ENCODE measurements at regions not wholly inside any gene's neighbourhood (a gene's known extent, or its start where the extent isn't known, plus 50 kb on each side); places are given as distances from the start of the nearest gene placed in this dataset.

DNA sequence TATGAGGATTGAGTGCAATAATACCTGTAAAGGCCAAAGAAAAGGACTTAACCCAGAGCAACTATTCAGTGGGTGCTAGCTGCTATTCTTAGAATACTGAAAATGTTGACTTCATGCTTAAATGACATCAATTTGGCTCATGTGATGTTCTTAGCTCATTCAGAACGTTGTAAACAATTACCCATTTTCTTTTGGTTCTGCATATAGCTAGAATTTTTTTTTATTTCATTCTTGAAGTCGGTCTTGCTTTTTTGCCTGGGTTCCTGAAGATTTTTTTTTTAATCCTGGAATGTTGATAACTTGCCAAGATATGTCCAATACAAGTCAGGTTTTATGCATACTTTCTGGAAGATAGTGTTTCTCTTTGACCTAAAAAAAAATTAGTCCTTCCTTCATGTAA is 772.0 kb downstream of the LTN1 start:
- Histone ChIP-seq H3K36me3 (no peaks in the 10 kb centered on the region), H3K4me1 (no peaks in the 10 kb centered on the region), H3K9ac (no peak overlapping the region), H4K20me1 (ENCODE audit: low read depth) (no peaks in the 10 kb centered on the region), H2AFZ (replicated peaks) (no peak overlapping the region), H3K4me2 (no peak overlapping the region), H3F3A (ENCODE audit: low read depth) (no peaks in the 10 kb centered on the region), H3K4me3 (no peak overlapping the region), H3K79me2 (ENCODE audit: low read depth) (no peaks in the 10 kb centered on the region), H3K27ac (no peak overlapping the region), H3K27me3 (no peaks in the 10 kb centered on the region), H3K9me3 (ENCODE audit: low read depth) (no peaks in the 10 kb centered on the region)
- Mint-ChIP-seq H3K27me3 (ENCODE audit: insufficient read depth, low read depth) (peaks cover 3% of the 10 kb centered on the region), H3K36me3 (no peaks in the 10 kb centered on the region), H3K9me3 (no peaks in the 10 kb centered on the region), H3K27ac (no peak overlapping the region), H3K4me3 (no peak overlapping the region), H3K4me1 (no peaks in the 10 kb centered on the region)
- TF ChIP-seq EZH2 (IDR thresholded peaks at IDR 0.05), result no peak
- TF ChIP-seq, protein P1, sequence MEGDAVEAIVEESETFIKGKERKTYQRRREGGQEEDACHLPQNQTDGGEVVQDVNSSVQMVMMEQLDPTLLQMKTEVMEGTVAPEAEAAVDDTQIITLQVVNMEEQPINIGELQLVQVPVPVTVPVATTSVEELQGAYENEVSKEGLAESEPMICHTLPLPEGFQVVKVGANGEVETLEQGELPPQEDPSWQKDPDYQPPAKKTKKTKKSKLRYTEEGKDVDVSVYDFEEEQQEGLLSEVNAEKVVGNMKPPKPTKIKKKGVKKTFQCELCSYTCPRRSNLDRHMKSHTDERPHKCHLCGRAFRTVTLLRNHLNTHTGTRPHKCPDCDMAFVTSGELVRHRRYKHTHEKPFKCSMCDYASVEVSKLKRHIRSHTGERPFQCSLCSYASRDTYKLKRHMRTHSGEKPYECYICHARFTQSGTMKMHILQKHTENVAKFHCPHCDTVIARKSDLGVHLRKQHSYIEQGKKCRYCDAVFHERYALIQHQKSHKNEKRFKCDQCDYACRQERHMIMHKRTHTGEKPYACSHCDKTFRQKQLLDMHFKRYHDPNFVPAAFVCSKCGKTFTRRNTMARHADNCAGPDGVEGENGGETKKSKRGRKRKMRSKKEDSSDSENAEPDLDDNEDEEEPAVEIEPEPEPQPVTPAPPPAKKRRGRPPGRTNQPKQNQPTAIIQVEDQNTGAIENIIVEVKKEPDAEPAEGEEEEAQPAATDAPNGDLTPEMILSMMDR (IDR thresholded peaks at IDR 0.05), result no peak
- no peak for TF ChIP-seq EZH2phosphoT487 (IDR thresholded peaks at IDR 0.05)
- no peak for DNase-seq (ENCODE audit: low spot score)

DNA sequence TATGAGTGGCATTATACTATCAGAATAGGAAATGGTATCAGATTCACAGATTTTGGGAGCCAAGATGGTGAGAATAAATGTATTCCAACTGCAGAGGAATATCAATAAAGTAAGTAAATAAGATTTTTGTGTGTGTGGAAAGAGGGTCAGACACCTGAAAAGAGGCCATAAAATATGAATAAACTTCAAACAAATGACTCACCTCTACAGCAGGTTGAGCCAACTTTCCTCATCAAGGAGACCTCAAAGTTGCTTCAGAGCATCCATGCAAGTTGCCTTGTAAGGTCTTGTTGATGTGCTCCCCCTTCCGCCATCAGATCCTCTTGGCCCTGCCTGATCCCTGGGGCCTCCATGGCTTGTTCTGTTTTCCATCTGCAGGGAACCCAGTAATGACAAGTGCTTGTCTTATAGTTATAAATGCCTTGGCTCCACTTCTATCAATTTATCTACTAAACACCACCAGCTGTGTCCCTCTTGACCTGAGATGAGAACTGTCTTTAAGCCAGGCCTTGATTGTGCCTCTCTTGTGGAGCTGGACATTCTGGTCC is 775.6 kb downstream of the LTN1 start:
- Histone ChIP-seq H4K20me1 (ENCODE audit: low read depth) (no peaks in the 10 kb centered on the region), H3K9me3 (ENCODE audit: low read depth) (no peaks in the 10 kb centered on the region), H3K4me2 (no peak overlapping the region), H3K4me3 (no peak overlapping the region), H3K9ac (no peak overlapping the region), H3K79me2 (ENCODE audit: low read depth) (no peaks in the 10 kb centered on the region), H3K4me1 (no peaks in the 10 kb centered on the region), H3K27ac (no peak overlapping the region), H3K36me3 (no peaks in the 10 kb centered on the region), H3F3A (ENCODE audit: low read depth) (no peaks in the 10 kb centered on the region), H3K27me3 (no peaks in the 10 kb centered on the region), H2AFZ (replicated peaks) (no peak overlapping the region)
- Mint-ChIP-seq H3K27ac (no peak overlapping the region), H3K27me3 (ENCODE audit: insufficient read depth, low read depth) (peaks cover 3% of the 10 kb centered on the region), H3K9me3 (no peaks in the 10 kb centered on the region), H3K36me3 (no peaks in the 10 kb centered on the region), H3K4me3 (no peak overlapping the region), H3K4me1 (no peaks in the 10 kb centered on the region)
- no peak for DNase-seq (ENCODE audit: low spot score)
- no peak for TF ChIP-seq EZH2phosphoT487 (IDR thresholded peaks at IDR 0.05)

GRCh38 chr21:28215214-28215954 is 777.3 kb downstream of the LTN1 start:
- H3K4me2 ChIP-seq, result no peak overlapping the region
- no peaks in the 10 kb centered on the region for H4K20me1 ChIP-seq (ENCODE audit: low read depth)
- H3K9me3 ChIP-seq (ENCODE audit: low read depth), result no peaks in the 10 kb centered on the region
- H3K4me1 ChIP-seq, result no peaks in the 10 kb centered on the region
- H3F3A ChIP-seq (ENCODE audit: low read depth), result no peaks in the 10 kb centered on the region
- H3K4me3 Mint-ChIP-seq, result no peak overlapping the region
- TF ChIP-seq EZH2 (IDR thresholded peaks at IDR 0.05), result no peak
- TF ChIP-seq, protein P1 (IDR thresholded peaks at IDR 0.05), result no peak
- no peak for TF ChIP-seq EZH2phosphoT487 (IDR thresholded peaks at IDR 0.05)
- H3K27ac ChIP-seq, result no peak overlapping the region
- peaks cover 3% of the 10 kb centered on the region for H3K27me3 Mint-ChIP-seq (ENCODE audit: insufficient read depth, low read depth)
- DNase-seq (ENCODE audit: low spot score), result no peak
- no peaks in the 10 kb centered on the region for H3K79me2 ChIP-seq (ENCODE audit: low read depth)
- H3K27me3 ChIP-seq, result no peaks in the 10 kb centered on the region
- H3K9ac ChIP-seq, result no peak overlapping the region
- no peak overlapping the region for H3K4me3 ChIP-seq
- no peak overlapping the region for H2AFZ ChIP-seq (replicated peaks)
- H3K27ac Mint-ChIP-seq, result no peak overlapping the region
- no peaks in the 10 kb centered on the region for H3K9me3 Mint-ChIP-seq
- H3K36me3 ChIP-seq, result no peaks in the 10 kb centered on the region
- no peaks in the 10 kb centered on the region for H3K36me3 Mint-ChIP-seq
- no peaks in the 10 kb centered on the region for H3K4me1 Mint-ChIP-seq

DNA sequence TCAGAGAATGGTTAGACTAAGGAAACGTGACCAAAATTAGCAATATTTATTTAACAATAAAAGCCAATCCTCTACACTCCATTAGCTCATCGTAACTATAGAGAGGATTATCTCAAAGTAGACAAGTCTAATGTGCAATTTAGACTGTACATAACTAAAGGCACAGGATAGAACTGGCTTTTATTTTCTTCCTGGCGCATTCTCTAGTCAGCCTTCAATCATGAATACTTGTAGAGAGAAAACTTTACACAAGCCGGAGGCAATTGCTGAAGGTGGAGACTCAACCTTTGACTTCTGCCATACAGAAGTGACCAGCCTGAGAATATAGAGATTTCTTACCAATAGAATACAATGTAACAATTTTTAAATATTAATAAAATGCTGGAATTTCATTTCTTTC is 777.9 kb downstream of the LTN1 start:
- Histone ChIP-seq H3K4me3 (no peak overlapping the region), H3K27ac (no peak overlapping the region), H3K4me2 (no peak overlapping the region), H3K79me2 (ENCODE audit: low read depth) (no peaks in the 10 kb centered on the region), H3K9me3 (ENCODE audit: low read depth) (no peaks in the 10 kb centered on the region), H4K20me1 (ENCODE audit: low read depth) (no peaks in the 10 kb centered on the region), H2AFZ (replicated peaks) (no peak overlapping the region), H3K4me1 (no peaks in the 10 kb centered on the region), H3F3A (ENCODE audit: low read depth) (no peaks in the 10 kb centered on the region), H3K9ac (no peak overlapping the region), H3K27me3 (no peaks in the 10 kb centered on the region), H3K36me3 (no peaks in the 10 kb centered on the region)
- Mint-ChIP-seq H3K36me3 (no peaks in the 10 kb centered on the region), H3K27me3 (ENCODE audit: insufficient read depth, low read depth) (peaks cover 2% of the 10 kb centered on the region), H3K27ac (no peak overlapping the region), H3K9me3 (no peaks in the 10 kb centered on the region), H3K4me1 (no peaks in the 10 kb centered on the region), H3K4me3 (no peak overlapping the region)
- DNase-seq (ENCODE audit: low spot score), result no peak
- TF ChIP-seq, protein P1 (IDR thresholded peaks at IDR 0.05), result no peak
- no peak for TF ChIP-seq EZH2phosphoT487 (IDR thresholded peaks at IDR 0.05)
- no peak for TF ChIP-seq EZH2 (IDR thresholded peaks at IDR 0.05)
